HG03135 (cell line): ENCODE measurements at regions not wholly inside any gene's neighbourhood (a gene's known extent, or its start where the extent isn't known, plus 50 kb on each side); places are given as distances from the start of the nearest gene placed in this dataset.

Experiments used
- ATAC-seq: cut with Tn5 transposase; IDR thresholded peaks from one replicate; pipeline ENCODE4 v1.9.1; 2021; ENCODE audit warnings: mild to moderate bottlenecking, moderate library complexity; ENCODE audit not compliant: unreplicated experiment

DNA sequence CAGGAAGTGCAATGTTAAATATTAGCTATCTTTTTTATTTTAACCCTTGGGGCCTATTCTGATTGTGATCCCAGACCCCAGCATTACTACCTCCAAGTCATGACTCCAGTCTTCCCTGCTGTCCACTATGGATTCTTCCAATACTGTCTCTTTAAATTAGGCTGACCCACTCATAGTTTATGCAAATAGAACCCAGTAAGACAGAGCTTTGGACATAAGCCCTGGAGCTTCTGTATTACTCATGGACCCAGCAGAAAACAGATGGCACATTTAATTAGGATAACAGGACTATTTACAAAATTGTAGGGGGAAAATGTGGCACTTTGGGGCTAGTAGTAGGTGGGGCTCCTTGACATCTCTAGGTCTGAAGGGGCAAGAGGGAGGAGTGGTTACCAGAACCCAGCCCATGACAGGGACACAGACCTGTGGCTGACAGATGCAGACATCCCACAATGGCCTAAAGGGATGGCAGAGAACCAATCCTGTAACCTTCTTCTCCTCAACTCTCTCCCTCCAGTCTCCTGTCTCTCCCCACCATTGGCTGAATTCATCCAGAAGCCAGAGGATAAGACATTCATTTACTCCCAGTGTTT lies 233.5 kb downstream of the OMA1 start:
- no peak for ATAC-seq

- ATAC-seq = no peak
Observed at GRCh38 chr1:58312461-58312860, 234.1 kb downstream of the OMA1 start.

- no peak for ATAC-seq
Observed at GRCh38 chr1:58310881-58311280, 235.6 kb downstream of the OMA1 start.

GRCh38 chr1:58310469-58310868 lies 236.1 kb downstream of the OMA1 start:
- ATAC-seq = no peak

DNA sequence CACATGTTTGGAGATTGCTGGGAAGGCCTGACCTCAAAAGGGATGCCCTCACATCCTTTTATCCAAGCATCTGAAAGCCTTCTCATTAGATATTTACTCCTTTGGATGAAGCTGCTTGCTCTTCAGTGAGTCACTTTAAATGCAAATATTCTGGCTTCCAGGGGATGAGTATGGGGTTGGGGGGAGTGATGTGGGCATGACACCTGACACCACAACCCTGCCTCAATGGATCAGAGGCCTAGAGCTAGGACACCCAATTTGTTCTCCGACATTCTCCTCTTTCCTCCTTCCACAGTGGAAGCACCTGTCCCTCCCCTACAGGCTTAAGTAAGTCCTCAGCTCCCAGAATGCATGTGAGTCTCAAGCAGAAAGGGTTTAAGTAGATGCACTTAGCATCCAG lies 238.3 kb downstream of the OMA1 start:
- ATAC-seq = no peak

GRCh38 chr1:58307431-58307830 lies 239.1 kb downstream of the OMA1 start:
- ATAC-seq = no peak

DNA sequence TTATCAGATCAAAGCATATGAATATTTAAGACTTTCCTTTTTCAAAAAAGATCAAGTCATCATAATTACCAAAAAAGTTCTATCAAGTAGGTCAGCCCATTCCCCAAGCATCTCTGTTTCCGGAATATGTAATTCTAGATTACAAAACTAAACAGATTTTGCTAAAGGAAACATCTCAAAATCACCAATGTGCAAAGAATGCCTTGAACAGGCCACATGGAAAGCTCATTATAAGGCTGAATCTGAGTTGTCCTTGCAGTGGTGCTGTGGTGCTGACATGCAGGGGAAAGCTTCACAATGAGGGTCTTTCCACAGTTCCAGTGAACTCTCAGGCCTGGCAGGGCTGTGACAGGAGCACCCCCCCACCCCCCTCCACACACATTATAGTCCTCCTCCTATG lies 240.9 kb downstream of the OMA1 start:
- ATAC-seq = no peak

- no peak for ATAC-seq
Observed at GRCh38 chr1:58304346-58304975, 242.1 kb downstream of the OMA1 start.

DNA sequence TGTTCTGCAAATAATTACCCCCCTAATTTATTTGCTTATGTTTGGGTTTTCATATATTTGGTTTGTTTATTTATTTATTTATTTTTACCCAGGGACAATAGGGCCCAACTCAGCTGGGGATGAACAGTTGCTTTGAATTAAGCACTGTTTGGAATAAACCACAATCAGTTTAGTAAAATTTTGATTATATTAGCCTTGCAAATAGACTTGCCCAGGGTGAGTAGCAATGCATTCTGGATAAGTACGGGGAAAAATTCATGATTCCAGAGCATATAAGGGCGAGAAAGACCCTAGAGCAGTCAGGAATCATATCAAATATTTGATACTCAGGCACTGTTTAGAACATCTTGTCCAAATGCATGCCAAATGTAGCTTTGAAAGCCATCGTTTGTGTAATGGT lies 242.7 kb downstream of the OMA1 start:
- no peak for ATAC-seq

- ATAC-seq = no peak
Observed at GRCh38 chr1:58293388-58293787, 253.1 kb downstream of the OMA1 start.

DNA sequence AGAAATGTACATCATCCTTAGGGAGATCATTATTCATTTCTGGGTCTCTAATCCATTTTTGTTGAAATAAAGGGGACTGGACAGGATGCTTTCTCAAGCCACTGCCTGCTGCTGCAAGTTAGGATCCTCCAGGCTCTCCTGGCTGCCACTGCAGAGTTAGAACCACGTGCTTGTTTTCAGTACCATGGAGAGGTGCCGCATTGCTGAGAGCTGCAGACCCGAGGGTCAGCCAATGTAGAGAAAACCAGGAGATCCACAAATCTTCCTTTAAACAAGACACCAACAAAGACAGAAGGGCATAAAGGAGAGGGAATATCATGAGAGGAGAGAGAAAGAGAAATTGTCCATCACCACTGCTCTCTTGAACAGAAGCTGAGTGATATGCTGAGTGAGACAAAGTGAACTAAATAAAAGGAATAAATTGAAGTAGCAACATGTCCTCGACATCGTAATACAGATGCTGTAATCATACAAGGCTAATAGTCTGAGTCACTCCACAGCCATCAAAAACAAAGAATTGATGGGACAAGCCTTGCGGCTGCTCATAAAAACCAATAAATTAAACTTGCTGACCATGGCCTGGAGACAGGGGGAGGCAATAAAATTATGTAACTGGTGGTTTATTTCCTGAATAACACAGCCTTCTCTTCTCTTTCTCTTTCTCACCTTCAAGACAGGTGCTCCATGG lies 255.7 kb downstream of the OMA1 start:
- no peak for ATAC-seq

GRCh38 chr1:58288624-58289142 lies 257.8 kb downstream of the OMA1 start:
- no peak for ATAC-seq

GRCh38 chr1:58287894-58288623 lies 258.5 kb downstream of the OMA1 start:
- no peak for ATAC-seq

DNA sequence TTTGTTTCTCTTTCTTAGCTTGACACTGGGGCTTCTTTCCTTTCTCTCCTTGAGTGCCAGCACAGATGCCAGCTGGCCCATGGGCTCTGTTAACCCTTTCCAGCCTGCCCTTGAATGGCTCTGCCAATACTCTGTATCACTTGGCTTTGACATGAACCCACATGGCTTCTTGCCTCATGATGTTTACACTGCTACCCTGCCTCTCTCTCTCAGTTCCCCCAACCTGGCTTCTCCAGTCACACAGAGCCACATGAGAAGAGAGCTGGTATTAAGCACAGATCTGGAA lies 262.4 kb downstream of the OMA1 start:
- no peak for ATAC-seq

DNA sequence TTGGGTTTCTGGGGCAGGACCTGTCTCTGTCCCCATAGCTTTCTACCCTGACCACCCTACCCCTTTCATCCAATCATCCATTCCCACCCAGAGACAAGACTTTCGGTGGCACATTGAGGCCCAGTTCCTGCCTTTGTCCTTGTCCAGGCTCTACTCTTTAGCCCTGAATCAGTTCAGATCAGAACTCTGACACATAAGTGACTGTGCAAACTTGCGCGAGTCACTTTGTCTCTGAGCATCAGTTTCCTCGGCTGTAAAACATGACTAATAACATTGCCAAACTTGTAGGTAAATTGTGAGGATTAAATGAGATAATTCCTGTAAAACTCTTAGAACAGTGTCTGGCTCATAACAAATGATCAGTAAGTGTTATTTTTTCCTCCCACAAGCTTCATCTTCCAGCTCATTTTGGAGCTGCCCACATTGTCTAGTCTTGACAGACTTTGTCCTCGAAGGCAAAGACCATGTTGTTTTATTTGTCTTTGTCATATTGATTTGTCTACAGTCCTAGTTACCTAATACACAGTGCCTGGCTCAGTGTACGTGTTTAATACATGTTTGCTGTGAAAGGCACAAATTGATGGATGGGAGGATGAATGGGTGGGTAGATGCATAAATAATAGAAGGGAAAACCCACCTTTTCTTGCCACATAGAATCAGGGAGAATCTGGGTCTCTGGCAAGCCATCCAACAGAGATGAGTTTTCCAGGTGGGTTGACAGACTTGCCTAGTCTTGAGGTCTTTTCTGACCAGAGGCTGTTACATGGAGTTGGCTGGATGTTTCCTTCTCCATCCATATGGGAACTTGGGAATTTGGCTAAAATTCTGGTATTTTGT lies 262.9 kb downstream of the OMA1 start:
- no peak for ATAC-seq

- ATAC-seq = no peak
Observed at GRCh38 chr1:58282623-58283387, 263.7 kb downstream of the OMA1 start.

DNA sequence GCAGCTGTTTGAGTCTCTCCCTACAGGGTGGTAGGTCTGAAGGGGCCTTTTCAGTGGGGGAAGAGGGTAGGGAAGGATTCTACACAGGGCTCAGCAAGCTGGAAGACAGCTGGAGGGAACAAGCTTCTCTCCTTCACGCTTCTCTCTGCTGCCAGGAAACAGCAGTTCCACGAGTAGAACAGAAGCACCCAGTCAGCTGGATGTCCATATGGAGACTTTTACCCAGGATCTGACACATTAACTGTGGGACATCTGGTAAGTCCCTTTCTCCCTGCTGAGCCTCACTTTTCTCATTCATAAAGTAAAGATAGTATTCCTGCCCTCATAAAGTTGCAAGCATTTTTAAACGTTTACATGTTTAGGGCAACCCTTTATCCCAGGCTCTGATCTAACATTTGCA lies 280.3 kb downstream of the OMA1 start:
- ATAC-seq = no peak

GRCh38 chr1:58264462-58264861 lies 282.1 kb downstream of the OMA1 start:
- ATAC-seq = no peak

DNA sequence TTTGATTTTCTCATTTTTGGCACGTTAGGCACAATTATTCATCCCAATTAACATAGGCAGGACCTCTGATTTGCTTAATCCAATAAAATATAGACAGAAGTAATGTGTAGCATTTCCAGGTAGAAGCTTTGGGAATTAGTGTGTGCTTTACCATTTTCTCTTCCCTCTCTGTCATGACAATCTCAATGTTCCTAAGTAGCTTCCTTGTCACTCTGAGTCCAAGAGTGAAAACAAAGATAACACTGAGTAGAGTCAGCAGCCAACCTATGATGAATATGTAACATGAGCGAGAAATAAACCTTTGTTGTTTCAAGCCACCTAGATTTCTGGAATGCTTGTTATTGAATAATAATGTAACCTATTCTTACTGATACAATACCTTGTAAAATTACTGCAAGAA lies 283.8 kb downstream of the OMA1 start:
- ATAC-seq = no peak

DNA sequence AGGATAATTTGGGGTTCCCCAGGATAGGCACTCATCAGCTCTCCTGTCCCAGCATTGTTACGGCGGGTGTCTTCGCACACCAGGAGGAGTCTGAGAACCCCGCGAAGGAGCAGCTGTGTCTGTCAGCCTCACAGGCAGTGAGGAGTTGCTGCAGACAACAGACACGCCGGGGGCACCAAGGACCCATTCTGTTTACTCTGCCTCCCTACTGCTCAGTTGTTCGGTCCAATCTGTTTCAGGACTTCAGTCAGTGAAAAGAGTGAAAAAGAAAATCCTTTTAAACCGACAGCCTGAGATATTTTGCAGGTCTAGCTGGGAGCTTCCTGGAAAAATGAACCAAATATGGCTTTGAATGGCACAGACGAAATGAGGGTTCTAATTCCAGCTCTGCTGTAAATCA lies 288.4 kb downstream of the OMA1 start:
- ATAC-seq = no peak
